HG02798 (cell line): ENCODE measurements at regions not wholly inside any gene's neighbourhood (a gene's known extent, or its start where the extent isn't known, plus 50 kb on each side); places are given as distances from the start of the nearest gene placed in this dataset.

Experiments used
- ATAC-seq: cut with Tn5 transposase; IDR thresholded peaks from one replicate; pipeline ENCODE4 v1.9.1; 2021; ENCODE audit warnings: mild to moderate bottlenecking; ENCODE audit not compliant: unreplicated experiment, poor library complexity

- no peak for ATAC-seq
Observed at GRCh38 chr5:61596265-61596664, 264.2 kb downstream of the ZSWIM6 start.

GRCh38 chr5:61597684-61598083 lies 265.6 kb downstream of the ZSWIM6 start:
- ATAC-seq, result no peak

- no peak for ATAC-seq
Observed at GRCh38 chr5:61598126-61598525, 266.1 kb downstream of the ZSWIM6 start.

GRCh38 chr5:61599370-61600122 lies 267.5 kb downstream of the ZSWIM6 start:
- ATAC-seq, result no peak

GRCh38 chr5:61600123-61600444 lies 268.0 kb downstream of the ZSWIM6 start:
- ATAC-seq, result no peak

GRCh38 chr5:61600945-61601511 lies 269.0 kb downstream of the ZSWIM6 start:
- ATAC-seq, result no peak

- ATAC-seq, result no peak
Observed at GRCh38 chr5:61603211-61603908, 271.3 kb downstream of the ZSWIM6 start.

GRCh38 chr5:61604076-61605025 lies 272.3 kb downstream of the ZSWIM6 start:
- ATAC-seq, result no peak

- no peak for ATAC-seq
Observed at GRCh38 chr5:61609840-61610677, 278.0 kb downstream of the ZSWIM6 start.

- ATAC-seq, result no peak
Observed at GRCh38 chr5:61610678-61611024, 278.6 kb downstream of the ZSWIM6 start.

- ATAC-seq, result no peak
Observed at GRCh38 chr5:61612431-61612830, 280.4 kb downstream of the ZSWIM6 start.

- no peak for ATAC-seq
Observed at GRCh38 chr5:61613679-61614078, 281.6 kb downstream of the ZSWIM6 start.

- ATAC-seq, result no peak
Observed at GRCh38 chr5:61614606-61615005, 282.5 kb downstream of the ZSWIM6 start.

GRCh38 chr5:61617039-61617438 lies 285.0 kb downstream of the ZSWIM6 start:
- ATAC-seq, result no peak

- ATAC-seq, result no peak
Observed at GRCh38 chr5:61617995-61618525, 286.0 kb downstream of the ZSWIM6 start.

- ATAC-seq, result no peak
Observed at GRCh38 chr5:61618577-61618976, 286.5 kb downstream of the ZSWIM6 start.

- no peak for ATAC-seq
Observed at GRCh38 chr5:61619289-61619688, 287.2 kb downstream of the ZSWIM6 start.

GRCh38 chr5:61619777-61620518 lies 287.9 kb downstream of the ZSWIM6 start:
- ATAC-seq, result no peak

GRCh38 chr5:61620699-61621182 lies 288.7 kb downstream of the ZSWIM6 start:
- ATAC-seq, result no peak
